ENCODE measurements at regions not wholly inside any gene's neighbourhood (a gene's known extent, or its start where the extent isn't known, plus 50 kb on each side); places are given as distances from the start of the nearest gene placed in this dataset.

DNA sequence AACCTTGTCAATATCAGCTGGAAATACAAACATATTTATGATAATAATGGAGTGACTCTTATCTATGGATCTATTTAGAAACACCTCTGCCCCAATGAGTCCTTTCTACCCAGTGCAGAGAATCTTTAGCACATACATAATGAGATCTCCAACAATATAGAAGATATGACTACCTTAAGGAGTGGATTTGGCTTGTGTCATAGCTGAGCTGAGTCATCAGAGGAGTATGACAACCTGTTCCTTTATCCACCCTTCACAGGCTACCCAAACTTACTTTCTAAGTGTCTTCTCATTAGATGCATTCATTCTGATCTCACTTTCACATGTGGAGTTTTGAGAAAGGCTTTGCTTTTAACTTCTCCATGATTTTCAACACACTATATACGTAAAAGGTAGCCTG, 1218.9 kb downstream of the DSC3 start:
- no peak for TF ChIP-seq ZNF785 (tag by site-specific recombination; IDR thresholded peaks at IDR 0.05)
- no peak for TF ChIP-seq IKZF3 (tag by site-specific recombination; IDR thresholded peaks at IDR 0.05)
- TF ChIP-seq, protein P1, sequence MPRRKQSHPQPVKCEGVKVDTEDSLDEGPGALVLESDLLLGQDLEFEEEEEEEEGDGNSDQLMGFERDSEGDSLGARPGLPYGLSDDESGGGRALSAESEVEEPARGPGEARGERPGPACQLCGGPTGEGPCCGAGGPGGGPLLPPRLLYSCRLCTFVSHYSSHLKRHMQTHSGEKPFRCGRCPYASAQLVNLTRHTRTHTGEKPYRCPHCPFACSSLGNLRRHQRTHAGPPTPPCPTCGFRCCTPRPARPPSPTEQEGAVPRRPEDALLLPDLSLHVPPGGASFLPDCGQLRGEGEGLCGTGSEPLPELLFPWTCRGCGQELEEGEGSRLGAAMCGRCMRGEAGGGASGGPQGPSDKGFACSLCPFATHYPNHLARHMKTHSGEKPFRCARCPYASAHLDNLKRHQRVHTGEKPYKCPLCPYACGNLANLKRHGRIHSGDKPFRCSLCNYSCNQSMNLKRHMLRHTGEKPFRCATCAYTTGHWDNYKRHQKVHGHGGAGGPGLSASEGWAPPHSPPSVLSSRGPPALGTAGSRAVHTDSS (tag by site-specific recombination; IDR thresholded peaks at IDR 0.05) = no peak
- TF ChIP-seq ZNF558 (tag by site-specific recombination; IDR thresholded peaks at IDR 0.05) = no peak
- TF ChIP-seq, protein P2, sequence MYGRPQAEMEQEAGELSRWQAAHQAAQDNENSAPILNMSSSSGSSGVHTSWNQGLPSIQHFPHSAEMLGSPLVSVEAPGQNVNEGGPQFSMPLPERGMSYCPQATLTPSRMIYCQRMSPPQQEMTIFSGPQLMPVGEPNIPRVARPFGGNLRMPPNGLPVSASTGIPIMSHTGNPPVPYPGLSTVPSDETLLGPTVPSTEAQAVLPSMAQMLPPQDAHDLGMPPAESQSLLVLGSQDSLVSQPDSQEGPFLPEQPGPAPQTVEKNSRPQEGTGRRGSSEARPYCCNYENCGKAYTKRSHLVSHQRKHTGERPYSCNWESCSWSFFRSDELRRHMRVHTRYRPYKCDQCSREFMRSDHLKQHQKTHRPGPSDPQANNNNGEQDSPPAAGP (tag by site-specific recombination; IDR thresholded peaks at IDR 0.05) = no peak
- TF ChIP-seq ZNF24 (tag by site-specific recombination; IDR thresholded peaks at IDR 0.05) = no peak
- TF ChIP-seq ZNF560 (tag by site-specific recombination; IDR thresholded peaks at IDR 0.05; ENCODE audit: borderline replicate concordance) = no peak
- no peak for TF ChIP-seq OSR2 (tag by site-specific recombination; IDR thresholded peaks at IDR 0.05)
- TF ChIP-seq, protein P3, sequence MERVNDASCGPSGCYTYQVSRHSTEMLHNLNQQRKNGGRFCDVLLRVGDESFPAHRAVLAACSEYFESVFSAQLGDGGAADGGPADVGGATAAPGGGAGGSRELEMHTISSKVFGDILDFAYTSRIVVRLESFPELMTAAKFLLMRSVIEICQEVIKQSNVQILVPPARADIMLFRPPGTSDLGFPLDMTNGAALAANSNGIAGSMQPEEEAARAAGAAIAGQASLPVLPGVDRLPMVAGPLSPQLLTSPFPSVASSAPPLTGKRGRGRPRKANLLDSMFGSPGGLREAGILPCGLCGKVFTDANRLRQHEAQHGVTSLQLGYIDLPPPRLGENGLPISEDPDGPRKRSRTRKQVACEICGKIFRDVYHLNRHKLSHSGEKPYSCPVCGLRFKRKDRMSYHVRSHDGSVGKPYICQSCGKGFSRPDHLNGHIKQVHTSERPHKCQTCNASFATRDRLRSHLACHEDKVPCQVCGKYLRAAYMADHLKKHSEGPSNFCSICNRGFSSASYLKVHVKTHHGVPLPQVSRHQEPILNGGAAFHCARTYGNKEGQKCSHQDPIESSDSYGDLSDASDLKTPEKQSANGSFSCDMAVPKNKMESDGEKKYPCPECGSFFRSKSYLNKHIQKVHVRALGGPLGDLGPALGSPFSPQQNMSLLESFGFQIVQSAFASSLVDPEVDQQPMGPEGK (tag by site-specific recombination; IDR thresholded peaks at IDR 0.05) = no peak
- Histone ChIP-seq H3K4me3 (ENCODE audit: low read depth, low read length) (no peak overlapping the region), H3K4me1 (ENCODE audit: control insufficient read depth, insufficient read depth, low read length) (no peaks in the 10 kb centered on the region), H3K36me3 (ENCODE audit: control insufficient read depth in 2 of 2, insufficient read depth in 1 of 2, low read length in 2 of 2) (no peaks in the 10 kb centered on the region), H3K27ac (ENCODE audit: extremely low read depth, low read depth, low read length) (no peak overlapping the region), H3K9me3 (ENCODE audit: control insufficient read depth, insufficient read depth, low read depth, low read length) (no peaks in the 10 kb centered on the region)
- ChIA-PET POLR2A (no interaction called here), CTCF (no interaction called here)

DNA sequence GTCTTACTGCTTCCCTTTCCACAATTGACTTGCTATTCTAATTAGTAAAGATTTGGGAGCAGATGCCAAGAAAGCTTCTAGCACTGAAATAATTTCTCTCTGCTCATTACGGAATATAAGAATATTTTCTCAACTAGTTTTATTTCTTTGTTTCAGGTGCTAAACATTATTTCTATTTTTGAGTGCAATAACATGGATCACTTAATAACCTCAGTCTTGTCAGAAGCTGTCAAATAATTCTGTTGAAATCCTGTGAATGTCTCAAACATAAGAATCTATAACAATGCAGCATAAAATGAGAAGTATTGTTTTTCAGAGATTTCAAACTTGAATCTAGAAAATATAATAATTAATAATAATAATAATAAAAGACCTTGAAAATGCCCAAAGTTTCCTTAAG, 1221.0 kb downstream of the DSC3 start:
- Histone ChIP-seq H3K9me3 (ENCODE audit: control insufficient read depth, insufficient read depth, low read depth, low read length) (no peaks in the 10 kb centered on the region), H3K27ac (ENCODE audit: extremely low read depth, low read depth, low read length) (no peak overlapping the region), H3K36me3 (ENCODE audit: control insufficient read depth in 2 of 2, insufficient read depth in 1 of 2, low read length in 2 of 2) (no peaks in the 10 kb centered on the region), H3K4me1 (ENCODE audit: control insufficient read depth, insufficient read depth, low read length) (no peaks in the 10 kb centered on the region), H3K4me3 (ENCODE audit: low read depth, low read length) (no peak overlapping the region)
- POLR2A ChIA-PET = no interaction called here
- CTCF ChIA-PET = no interaction called here
- TF ChIP-seq ZNF843 (tag by site-specific recombination; IDR thresholded peaks at IDR 0.05) (no peak), ZNF701 (tag by site-specific recombination; IDR thresholded peaks at IDR 0.05) (no peak), ZNF837 (tag by site-specific recombination; IDR thresholded peaks at IDR 0.05) (no peak), EGR2 (tag by site-specific recombination; IDR thresholded peaks at IDR 0.05; ENCODE audit: low read depth) (no peak), ZNF121 (tag by site-specific recombination; IDR thresholded peaks at IDR 0.05) (no peak), ZNF394 (tag by site-specific recombination; IDR thresholded peaks at IDR 0.05; ENCODE audit: borderline replicate concordance) (no peak), ZNF223 (tag by site-specific recombination; IDR thresholded peaks at IDR 0.05) (no peak)
- TF ChIP-seq, protein P4, sequence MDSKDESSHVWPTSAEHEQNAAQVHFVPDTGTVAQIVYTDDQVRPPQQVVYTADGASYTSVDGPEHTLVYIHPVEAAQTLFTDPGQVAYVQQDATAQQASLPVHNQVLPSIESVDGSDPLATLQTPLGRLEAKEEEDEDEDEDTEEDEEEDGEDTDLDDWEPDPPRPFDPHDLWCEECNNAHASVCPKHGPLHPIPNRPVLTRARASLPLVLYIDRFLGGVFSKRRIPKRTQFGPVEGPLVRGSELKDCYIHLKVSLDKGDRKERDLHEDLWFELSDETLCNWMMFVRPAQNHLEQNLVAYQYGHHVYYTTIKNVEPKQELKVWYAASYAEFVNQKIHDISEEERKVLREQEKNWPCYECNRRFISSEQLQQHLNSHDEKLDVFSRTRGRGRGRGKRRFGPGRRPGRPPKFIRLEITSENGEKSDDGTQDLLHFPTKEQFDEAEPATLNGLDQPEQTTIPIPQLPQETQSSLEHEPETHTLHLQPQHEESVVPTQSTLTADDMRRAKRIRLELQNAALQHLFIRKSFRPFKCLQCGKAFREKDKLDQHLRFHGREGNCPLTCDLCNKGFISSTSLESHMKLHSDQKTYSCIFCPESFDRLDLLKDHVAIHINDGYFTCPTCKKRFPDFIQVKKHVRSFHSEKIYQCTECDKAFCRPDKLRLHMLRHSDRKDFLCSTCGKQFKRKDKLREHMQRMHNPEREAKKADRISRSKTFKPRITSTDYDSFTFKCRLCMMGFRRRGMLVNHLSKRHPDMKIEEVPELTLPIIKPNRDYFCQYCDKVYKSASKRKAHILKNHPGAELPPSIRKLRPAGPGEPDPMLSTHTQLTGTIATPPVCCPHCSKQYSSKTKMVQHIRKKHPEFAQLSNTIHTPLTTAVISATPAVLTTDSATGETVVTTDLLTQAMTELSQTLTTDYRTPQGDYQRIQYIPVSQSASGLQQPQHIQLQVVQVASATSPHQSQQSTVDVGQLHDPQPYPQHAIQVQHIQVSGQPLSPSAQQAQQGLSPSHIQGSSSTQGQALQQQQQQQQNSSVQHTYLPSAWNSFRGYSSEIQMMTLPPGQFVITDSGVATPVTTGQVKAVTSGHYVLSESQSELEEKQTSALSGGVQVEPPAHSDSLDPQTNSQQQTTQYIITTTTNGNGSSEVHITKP (tag by site-specific recombination; IDR thresholded peaks at IDR 0.05) = no peak
- TF ChIP-seq, protein P5, sequence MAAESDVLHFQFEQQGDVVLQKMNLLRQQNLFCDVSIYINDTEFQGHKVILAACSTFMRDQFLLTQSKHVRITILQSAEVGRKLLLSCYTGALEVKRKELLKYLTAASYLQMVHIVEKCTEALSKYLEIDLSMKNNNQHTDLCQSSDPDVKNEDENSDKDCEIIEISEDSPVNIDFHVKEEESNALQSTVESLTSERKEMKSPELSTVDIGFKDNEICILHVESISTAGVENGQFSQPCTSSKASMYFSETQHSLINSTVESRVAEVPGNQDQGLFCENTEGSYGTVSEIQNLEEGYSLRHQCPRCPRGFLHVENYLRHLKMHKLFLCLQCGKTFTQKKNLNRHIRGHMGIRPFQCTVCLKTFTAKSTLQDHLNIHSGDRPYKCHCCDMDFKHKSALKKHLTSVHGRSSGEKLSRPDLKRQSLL (tag by site-specific recombination; IDR thresholded peaks at IDR 0.05) = no peak
- TF ChIP-seq, protein P6, sequence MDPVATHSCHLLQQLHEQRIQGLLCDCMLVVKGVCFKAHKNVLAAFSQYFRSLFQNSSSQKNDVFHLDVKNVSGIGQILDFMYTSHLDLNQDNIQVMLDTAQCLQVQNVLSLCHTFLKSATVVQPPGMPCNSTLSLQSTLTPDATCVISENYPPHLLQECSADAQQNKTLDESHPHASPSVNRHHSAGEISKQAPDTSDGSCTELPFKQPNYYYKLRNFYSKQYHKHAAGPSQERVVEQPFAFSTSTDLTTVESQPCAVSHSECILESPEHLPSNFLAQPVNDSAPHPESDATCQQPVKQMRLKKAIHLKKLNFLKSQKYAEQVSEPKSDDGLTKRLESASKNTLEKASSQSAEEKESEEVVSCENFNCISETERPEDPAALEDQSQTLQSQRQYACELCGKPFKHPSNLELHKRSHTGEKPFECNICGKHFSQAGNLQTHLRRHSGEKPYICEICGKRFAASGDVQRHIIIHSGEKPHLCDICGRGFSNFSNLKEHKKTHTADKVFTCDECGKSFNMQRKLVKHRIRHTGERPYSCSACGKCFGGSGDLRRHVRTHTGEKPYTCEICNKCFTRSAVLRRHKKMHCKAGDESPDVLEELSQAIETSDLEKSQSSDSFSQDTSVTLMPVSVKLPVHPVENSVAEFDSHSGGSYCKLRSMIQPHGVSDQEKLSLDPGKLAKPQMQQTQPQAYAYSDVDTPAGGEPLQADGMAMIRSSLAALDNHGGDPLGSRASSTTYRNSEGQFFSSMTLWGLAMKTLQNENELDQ (tag by site-specific recombination; IDR thresholded peaks at IDR 0.05; ENCODE audit: low read depth) = no peak
